Endothelial cell of umbilical vein (primary cell): ENCODE measurements at regions not wholly inside any gene's neighbourhood (a gene's known extent, or its start where the extent isn't known, plus 50 kb on each side); places are given as distances from the start of the nearest gene placed in this dataset.

Experiments
- BruUV-seq: library from RNA; stranded (reverse); fragments of 400-500 nt; replicated peaks from 2 replicates; lab custom pipeline; 2021; lab: Mats Ljungman, UMichigan
- CTCF ChIA-PET: fragments of 300-600, 350-600 bp; sonication (Branson Sonifier 250); formaldehyde crosslinking; loops from one replicate; lab custom pipeline; 2021; ENCODE audit warnings: antibody characterized with exemption, inconsistent platforms; lab: Charles Lee
- POLR2A ChIA-PET: fragments of 300-600, 350-600 bp; sonication (Branson Sonifier 250); formaldehyde crosslinking; loops from one replicate; lab custom pipeline; 2021; ENCODE audit warnings: antibody characterized with exemption, inconsistent platforms; lab: Charles Lee
- DNase-seq: peaks from one replicate; pipeline ENCODE4 v3.0.0-alpha.2; 2011; ENCODE audit warnings: low read depth, low spot score
- FAIRE-seq: peaks from 2 replicates; lab custom pipeline; 2011; peaks lifted over from hg19 to GRCh38; lab: Jason Lieb, UNC
- H2AFZ ChIP-seq: 2 replicates; pipeline ENCODE4 v1.6.0; 2012; ENCODE audit warnings: low read depth, low read length, control low read depth, inconsistent platforms
- H3K27ac ChIP-seq: 2 replicates; pipeline ENCODE4 v1.5.1; 2011; ENCODE audit warnings: low read depth, mild to moderate bottlenecking, control low read depth, low read length, moderate library complexity; ENCODE audit not compliant: insufficient read depth
- H3K27me3 ChIP-seq, 2 experiments: 2 replicates each; pipeline versions ENCODE4 v1.6.0 to v1.6.1; 2011; ENCODE audit warnings: low read length in 2 of 2, mixed read lengths in 1 of 2; ENCODE audit not compliant: control insufficient read depth in 2 of 2, insufficient read depth in 2 of 2
- H3K36me3 ChIP-seq, 2 experiments: 2 replicates in 1 of 2; 3 replicates in 1 of 2; pipeline ENCODE4 v1.5.1; 2011; ENCODE audit warnings: low read length in 2 of 2, mild to moderate bottlenecking in 1 of 2, moderate library complexity in 1 of 2; ENCODE audit not compliant: control insufficient read depth in 2 of 2, insufficient read depth in 2 of 2; ENCODE audit errors: extremely low read depth in 1 of 2
- H3K4me1 ChIP-seq: 3 replicates; pipeline ENCODE4 v1.5.1; 2011; ENCODE audit warnings: mild to moderate bottlenecking, low read length; ENCODE audit not compliant: control insufficient read depth, insufficient read depth; ENCODE audit errors: extremely low read depth
- H3K4me2 ChIP-seq: 2 replicates; pipeline ENCODE4 v1.6.1; 2011; ENCODE audit warnings: low read length, control low read depth, mixed read lengths; ENCODE audit not compliant: insufficient read depth
- H3K4me3 ChIP-seq, 3 experiments: fragments of 200-600 bp in 1 of 3; sonication (generic), shearing (Covaris generic) in 1 of 3; replicated peaks in 1 of 3; 2 replicates each; pipeline ENCODE4 v1.5.1; 2011 to 2016; ENCODE audit warnings: control low read depth in 3 of 3, low read length in 3 of 3, mild to moderate bottlenecking in 2 of 3, inconsistent platforms in 1 of 3, low read depth in 1 of 3, moderate library complexity in 1 of 3; ENCODE audit not compliant: insufficient read depth in 1 of 3
- H3K79me2 ChIP-seq: 2 replicates; pipeline ENCODE4 v1.6.0; 2012; ENCODE audit warnings: low read length, inconsistent platforms; ENCODE audit not compliant: control insufficient read depth, insufficient read depth
- H3K9ac ChIP-seq: replicated peaks from 2 replicates; pipeline ENCODE3; 2011; ENCODE audit warnings: low read length, control low read depth; ENCODE audit not compliant: insufficient read depth; ENCODE audit errors: extremely low read depth
- H3K9me1 ChIP-seq: replicated peaks from 3 replicates; pipeline ENCODE4 v1.6.0; 2011; ENCODE audit warnings: mild to moderate bottlenecking, low read length; ENCODE audit not compliant: control insufficient read depth, insufficient read depth; ENCODE audit errors: extremely low read depth
- H3K9me3 ChIP-seq: replicated peaks from 2 replicates; pipeline ENCODE4 v1.5.1; 2012; ENCODE audit warnings: low read length, inconsistent platforms; ENCODE audit not compliant: control insufficient read depth, insufficient read depth
- H4K20me1 ChIP-seq: replicated peaks from 2 replicates; pipeline ENCODE3; 2011; ENCODE audit warnings: mild to moderate bottlenecking, low read length; ENCODE audit not compliant: control insufficient read depth, insufficient read depth; ENCODE audit errors: extremely low read depth
- CTCF ChIP-seq, 2 donors: IDR thresholded peaks; 1 replicate in 1 of 2; 2 replicates in 1 of 2; pipeline ENCODE4 v1.5.1; 2011; ENCODE audit warnings: low read length in 2 of 2, mild to moderate bottlenecking in 2 of 2, moderate library complexity in 2 of 2, control low read depth in 1 of 2, inconsistent platforms in 1 of 2, low read depth in 1 of 2; ENCODE audit not compliant: insufficient read depth in 1 of 2; ENCODE audit errors: extremely low read depth in 1 of 2
- EZH2 ChIP-seq: IDR thresholded peaks from 2 replicates; pipeline ENCODE4 v1.6.1; 2012; ENCODE audit warnings: borderline replicate concordance, low read depth, mild to moderate bottlenecking, moderate library complexity, low read length, inconsistent platforms; ENCODE audit not compliant: severe bottlenecking
- FOS ChIP-seq: IDR thresholded peaks from 2 replicates; pipeline ENCODE4 v1.6.1; 2011; ENCODE audit warnings: mild to moderate bottlenecking, low read length, moderate library complexity, borderline replicate concordance; ENCODE audit not compliant: insufficient read depth
- GATA2 ChIP-seq: IDR thresholded peaks from 2 replicates; pipeline ENCODE4 v1.7.0; 2011; ENCODE audit warnings: low read depth, mild to moderate bottlenecking, moderate library complexity, mixed read lengths, low read length; ENCODE audit not compliant: insufficient read length, insufficient read depth
- JUN ChIP-seq: IDR thresholded peaks from 2 replicates; pipeline ENCODE4 v1.6.1; 2011; ENCODE audit warnings: borderline replicate concordance, low read depth; ENCODE audit not compliant: insufficient read length, insufficient read depth
- MAX ChIP-seq: IDR thresholded peaks from 2 replicates; pipeline ENCODE4 v1.6.1; 2011; ENCODE audit not compliant: insufficient read depth, insufficient read length
- MYC ChIP-seq: IDR thresholded peaks from one replicate; pipeline ENCODE4 v1.6.1; 2011; ENCODE audit warnings: mild to moderate bottlenecking, low read depth, low read length
- POLR2A ChIP-seq: IDR thresholded peaks from 2 replicates; pipeline ENCODE4 v1.6.1; 2012; ENCODE audit warnings: low read depth, mild to moderate bottlenecking, control low read depth, low read length
- POLR2AphosphoS5 ChIP-seq: IDR thresholded peaks from 2 replicates; pipeline ENCODE4 v1.6.1; 2012; ENCODE audit warnings: low read depth, mild to moderate bottlenecking, control low read depth, low read length, moderate library complexity; ENCODE audit not compliant: insufficient read depth
- dilution Hi-C: fragments of 300-500 bp; cut with MboI; formaldehyde crosslinking; loops from one replicate; pipeline ENCODE4 v1.15.0; 2019; ENCODE audit warnings: low sequenced_read_pairs; ENCODE audit not compliant: extremely low pct_ligation_motif_present
- intact Hi-C: fragments of 100-400 bp; cut with micrococcal nuclease; formaldehyde crosslinking; loops from one replicate; pipeline ENCODE4 v1.10.0; 2022

GRCh38 chr6:131470534-131470933 is 102.5 kb upstream of the ARG1 start:
- POLR2A ChIA-PET: no interaction called here
- Histone ChIP-seq H4K20me1 (no peaks in the 10 kb centered on the region), H3K4me1 (no peaks in the 10 kb centered on the region), H3K27me3 (no peaks in the 10 kb centered on the region), H3K4me2 (no peak overlapping the region), H3K79me2 (no peaks in the 10 kb centered on the region), H3K36me3 (no peaks in the 10 kb centered on the region), H3K9ac (no peak overlapping the region), H3K4me3 (no peak overlapping the region), H3K9me3 (no peaks in the 10 kb centered on the region), H3K27ac (no peak overlapping the region), H2AFZ (no peak overlapping the region), H3K9me1 (no peaks in the 10 kb centered on the region)
- CTCF ChIA-PET: interaction anchor here (1.1 to 2.1 kb wide), 2 partner anchors 39 to 585 kb away, joined by 3 to 4 read pairs; no protein-coding TSS in a partner anchor
- TF ChIP-seq POLR2A (no peak), GATA2 (no peak), EZH2 (no peak), CTCF (IDR thresholded peaks at IDR 0.05; ENCODE audit: extremely low read depth in 1 of 2, insufficient read depth in 1 of 2, low read depth in 1 of 2, low read length in 2 of 2) (no peak), POLR2AphosphoS5 (no peak), FOS (no peak), MAX (no peak), MYC (no peak), JUN (no peak)
- no peak for DNase-seq
- no TSS peak for BruUV-seq
- no peak for FAIRE-seq
- intact Hi-C loops: no loop called here
- dilution Hi-C loops: no loop called here
